Inflammatory macrophage treated with lipopolysaccharide for 1 hour (primary cell): ENCODE measurements at regions not wholly inside any gene's neighbourhood (a gene's known extent, or its start where the extent isn't known, plus 50 kb on each side); places are given as distances from the start of the nearest gene placed in this dataset.
"Not testable (repeated sequence)": the region's sequence is repeated elsewhere in the genome, so short reads cannot be mapped to it uniquely, and the experiment has no call there.

ENCODE experiments used
- DNase-seq, 2 donors: peaks; one replicate each; pipeline ENCODE4 v3.0.0-alpha.2; 2020 to 2022

GRCh38 chr6:30832864-30833263 lies 51.5 kb upstream of the DDR1 start:
- no peak for DNase-seq

GRCh38 chr6:30830438-30830837 lies 53.9 kb upstream of the DDR1 start:
- DNase-seq = peak in 1 of 2 donors; percentile 48

DNA sequence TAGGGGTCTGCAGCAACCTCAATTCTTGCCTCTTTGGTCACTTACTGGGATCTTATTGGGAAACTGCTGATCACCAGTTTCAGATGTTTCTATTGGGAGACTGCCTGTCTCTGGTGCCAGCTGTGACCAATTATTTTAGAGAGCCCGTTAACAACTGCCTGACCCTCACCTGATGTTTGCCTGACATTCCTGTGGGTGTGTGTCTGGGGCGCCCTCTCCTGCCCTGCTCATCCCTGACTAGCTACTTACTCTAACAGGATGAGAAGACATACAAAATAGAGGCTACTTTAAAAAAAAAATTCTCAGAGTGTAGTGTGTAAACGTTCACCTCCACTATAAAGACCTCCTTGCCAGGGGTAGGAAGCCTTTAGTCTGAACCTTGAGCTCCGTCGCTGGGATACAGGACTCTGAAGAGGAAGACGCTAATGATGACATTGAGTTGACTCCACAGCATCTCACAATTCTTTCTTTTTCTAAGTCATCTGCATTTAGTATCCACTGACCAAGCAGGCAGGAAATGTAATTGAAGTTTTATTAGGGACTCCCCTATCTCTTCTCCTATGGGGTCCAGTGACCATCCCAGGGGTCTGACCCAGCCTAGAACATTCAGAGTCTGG lies 54.6 kb upstream of the DDR1 start:
- no peak for DNase-seq

GRCh38 chr6:30829033-30829432 lies 55.3 kb upstream of the DDR1 start:
- no peak for DNase-seq

DNA sequence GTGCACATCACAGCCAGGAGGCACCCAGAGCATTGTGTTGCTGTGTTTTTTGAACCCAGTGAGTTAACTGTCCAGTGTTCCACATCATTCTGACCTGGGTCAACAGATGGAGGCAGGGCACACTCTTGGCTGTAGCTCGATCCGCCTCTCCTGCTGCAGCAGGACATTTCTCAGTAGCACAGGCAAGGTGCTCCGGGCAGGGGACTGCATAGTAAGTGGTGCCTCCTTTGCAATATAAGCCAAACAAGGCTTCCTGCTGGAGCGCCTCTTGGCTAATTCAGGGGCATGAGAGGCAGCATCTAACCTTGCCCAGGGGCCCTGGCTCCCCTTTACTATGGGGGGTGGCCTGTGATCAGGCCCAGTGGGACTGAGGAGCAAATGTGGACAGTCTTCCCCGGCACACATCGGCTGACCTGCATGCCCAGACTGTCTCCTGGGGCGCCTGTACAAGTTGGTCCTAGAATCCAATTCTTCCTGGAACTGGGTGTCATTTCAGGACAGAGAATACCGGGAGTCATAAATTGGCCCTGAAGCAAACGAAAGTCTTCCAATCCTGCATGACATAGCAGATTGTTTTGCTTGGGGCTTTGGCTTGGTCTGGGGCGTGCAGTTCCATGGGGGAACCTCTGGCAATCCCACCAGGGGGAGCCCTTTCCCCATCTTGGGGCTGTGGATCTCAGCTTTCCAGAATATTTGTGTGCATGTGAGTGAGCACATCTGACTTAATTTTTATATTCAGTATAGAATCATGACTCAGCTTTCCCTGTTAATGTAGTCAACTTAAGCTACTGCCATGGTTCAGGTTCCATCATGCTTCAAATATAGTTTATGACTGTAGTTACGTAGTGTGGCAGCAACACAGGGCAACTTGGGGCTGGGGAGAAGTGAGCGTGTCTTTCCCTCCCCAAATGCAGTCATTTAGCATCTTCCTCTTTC lies 56.0 kb upstream of the DDR1 start:
- peak; percentile 57 to 90 for DNase-seq

DNA sequence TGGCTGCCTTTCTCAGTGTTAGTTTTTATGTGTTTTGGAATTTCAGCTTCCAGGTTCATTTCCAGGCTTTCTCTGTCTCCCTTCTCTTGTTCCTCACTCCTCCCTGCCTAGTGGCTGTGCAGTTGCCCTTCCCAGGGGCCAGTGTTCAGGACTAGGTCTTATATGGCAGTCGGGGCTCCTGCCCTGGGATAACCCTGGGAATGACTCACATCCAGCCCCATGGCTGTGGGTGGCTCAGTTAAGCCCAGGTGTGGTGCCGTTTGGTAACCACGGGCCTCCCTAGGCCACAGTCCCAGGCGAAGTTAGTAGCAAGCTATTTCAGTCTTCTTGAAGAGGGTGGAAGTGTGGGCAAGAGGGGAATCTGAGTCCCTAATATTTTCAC lies 57.4 kb upstream of the DDR1 start:
- DNase-seq = no peak

GRCh38 chr6:30824698-30825097 lies 59.6 kb upstream of the DDR1 start:
- DNase-seq = no peak

- no peak for DNase-seq
These were observed 60.8 kb upstream of the DDR1 start for GRCh38 chr6:30823534-30823865.

DNA sequence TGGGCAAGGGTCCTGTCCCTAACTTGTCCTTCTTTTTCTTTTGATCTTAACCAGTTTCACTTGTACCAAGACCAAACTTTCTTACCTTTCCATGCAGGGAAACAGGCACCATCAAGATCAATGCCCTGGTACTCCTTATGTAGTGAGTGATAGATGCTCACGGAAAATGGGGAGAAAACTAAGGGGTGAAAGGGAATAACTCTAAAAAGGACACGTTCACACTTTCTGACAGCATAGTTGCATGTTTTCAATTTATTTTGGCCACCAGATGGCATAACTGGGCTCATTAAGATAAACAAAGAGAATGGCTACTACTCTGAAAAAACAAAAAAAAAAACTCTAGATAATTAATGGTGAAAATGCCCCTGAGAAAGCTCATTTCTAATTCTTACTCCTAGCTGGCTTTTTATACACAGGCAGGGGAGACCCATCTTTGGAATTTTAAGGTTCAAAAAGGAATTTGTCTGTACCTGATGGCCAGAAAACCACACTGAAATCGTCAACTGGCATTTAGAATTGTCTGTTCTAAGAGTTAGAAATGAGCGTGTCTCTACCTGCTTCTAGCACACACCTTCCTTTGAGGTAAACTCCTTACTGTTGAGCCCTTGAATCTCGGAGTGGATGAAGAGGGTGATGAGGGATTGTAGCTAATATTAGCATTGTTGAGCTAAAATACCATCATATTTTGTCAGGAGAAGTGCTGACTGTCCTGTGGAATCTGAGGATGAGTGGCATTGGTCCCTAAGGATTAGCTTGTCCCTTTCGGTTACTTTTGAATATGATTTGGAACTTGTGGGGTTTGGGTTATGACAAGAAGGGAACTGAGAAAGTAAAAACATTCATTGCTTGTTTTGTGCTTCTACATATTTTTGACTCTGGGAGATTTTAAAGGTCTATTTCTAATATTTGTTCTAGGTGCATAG lies 62.2 kb upstream of the DDR1 start:
- DNase-seq = peak in 1 of 2 donors; percentile 80

- no peak for DNase-seq
These were observed 64.1 kb upstream of the DDR1 start for GRCh38 chr6:30820193-30820592.

GRCh38 chr6:30819297-30819917 lies 64.9 kb upstream of the DDR1 start:
- DNase-seq = no peak

GRCh38 chr6:30818391-30818841 lies 65.9 kb upstream of the DDR1 start:
- peak; percentile 68 to 83 for DNase-seq

DNA sequence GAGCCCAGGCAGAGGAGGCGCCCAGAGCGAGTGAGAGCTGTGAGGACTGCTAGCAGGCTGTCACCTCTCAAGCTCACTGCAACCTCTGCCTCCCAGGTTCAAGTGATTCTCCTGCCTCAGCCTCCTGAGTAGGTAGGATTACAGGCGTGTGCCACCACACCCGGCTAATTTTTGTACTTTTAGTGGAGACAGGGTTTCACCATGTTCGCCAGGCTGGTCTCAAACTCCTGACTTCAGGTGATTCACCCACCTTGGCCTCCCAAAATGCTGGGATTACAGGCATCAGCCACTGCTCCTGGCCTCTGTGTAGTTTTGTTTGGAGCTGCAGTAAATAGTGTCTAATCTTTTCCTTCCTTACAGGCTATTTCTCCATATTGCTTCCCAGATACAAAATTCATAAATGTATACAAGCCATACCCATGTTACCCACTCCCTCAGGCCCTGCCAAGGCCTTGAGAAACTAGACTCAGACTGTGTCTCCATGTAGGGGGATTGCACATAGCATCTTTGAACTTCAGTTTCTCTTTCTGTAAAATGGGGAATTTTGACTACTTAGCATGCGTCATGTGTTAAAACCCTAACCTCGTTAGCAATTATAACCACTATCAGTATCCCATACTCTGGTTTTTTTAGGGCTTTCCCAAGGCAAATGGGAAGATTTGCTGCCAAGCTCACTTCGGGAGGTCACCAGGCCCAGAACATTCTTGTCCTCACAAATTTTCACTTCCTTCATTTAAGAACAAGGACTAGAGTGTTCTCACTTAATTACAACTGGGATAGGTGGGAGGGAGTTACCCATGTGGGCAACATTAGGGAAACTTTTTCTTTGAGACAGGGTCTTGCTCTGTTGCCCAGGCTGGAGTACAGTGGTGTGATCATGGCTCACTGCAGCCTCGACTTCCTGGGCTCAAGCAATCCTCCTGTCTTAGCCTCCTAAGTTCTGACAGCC lies 67.3 kb upstream of the DDR1 start:
- peak; percentile 92 to 99 for DNase-seq

DNA sequence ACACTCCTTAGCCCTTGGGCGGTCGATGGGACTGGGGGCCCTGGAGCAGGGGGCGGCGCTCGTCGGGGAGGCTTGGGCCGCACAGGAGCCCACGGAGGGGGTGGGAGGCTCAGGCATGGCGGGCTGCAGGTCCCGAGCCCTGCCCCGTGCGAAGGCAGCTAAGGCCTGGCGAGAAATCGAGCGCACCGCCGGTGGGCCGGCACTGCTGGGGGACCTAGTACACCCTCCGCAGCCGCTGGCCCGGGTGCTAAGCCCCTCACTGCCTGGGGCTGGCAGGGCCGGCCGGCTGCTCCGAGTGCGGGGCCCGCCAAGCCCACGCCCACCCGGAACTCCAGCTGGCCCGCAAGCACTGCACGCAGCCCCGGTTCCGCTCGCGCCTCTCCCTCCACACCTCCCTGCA lies 68.0 kb upstream of the DDR1 start:
- DNase-seq = not testable (repeated sequence)

- DNase-seq = not testable (repeated sequence)
These were observed 69.1 kb upstream of the DDR1 start for GRCh38 chr6:30815041-30815742.

- peak; percentile 66 to 84 for DNase-seq
These were observed 69.9 kb upstream of the DDR1 start for GRCh38 chr6:30814146-30815040.

DNA sequence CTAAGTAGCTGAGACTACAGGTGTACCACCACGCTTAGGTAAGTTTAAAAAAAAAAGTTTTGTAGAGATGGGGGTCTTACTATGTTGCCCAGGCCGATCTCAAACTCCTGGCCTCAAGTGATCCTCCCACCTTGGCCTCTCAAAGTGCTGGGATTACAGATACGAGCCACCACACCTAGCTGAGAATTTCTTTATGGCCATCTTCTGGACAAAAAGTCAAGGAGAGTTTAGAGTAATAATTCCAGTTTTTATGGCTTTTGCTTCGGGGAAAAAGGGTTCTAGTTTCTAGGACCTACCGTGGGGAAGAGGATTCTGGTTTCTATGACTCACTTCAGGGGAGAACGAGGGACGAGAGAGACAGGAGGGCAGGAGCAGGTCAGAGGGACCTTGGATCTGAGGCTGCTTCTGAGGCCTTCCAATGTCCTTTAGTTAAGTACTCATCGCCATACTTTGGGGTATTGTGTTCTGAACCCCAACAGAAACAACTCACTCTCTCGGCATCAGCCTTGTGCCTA lies 69.3 kb upstream of the IER3 start:
- no peak for DNase-seq

- DNase-seq = no peak
These were observed 66.5 kb upstream of the IER3 start for GRCh38 chr6:30810813-30811339.

DNA sequence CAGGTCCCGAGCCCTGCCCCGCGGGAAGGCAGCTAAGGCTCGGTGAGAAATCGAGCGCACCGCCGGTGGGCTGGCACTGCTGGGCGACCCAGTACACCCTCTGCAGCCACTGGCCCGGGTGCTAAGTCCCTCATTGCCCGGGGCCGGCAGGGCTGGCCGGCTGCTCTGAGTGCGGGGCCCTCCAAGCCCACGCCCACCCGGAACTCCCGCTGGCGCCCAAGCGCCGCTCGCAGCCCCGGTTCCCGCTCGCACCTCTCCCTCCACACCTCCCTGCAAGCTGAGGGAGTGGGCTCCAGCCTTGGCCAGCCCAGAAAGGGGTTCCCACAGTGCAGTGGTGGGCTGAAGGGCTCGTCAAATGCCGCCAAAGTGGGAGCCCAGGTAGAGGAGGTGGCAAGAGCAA lies 63.2 kb upstream of the IER3 start:
- not testable (repeated sequence) for DNase-seq
